Endodermal cell (in vitro differentiated cells): ENCODE measurements at regions not wholly inside any gene's neighbourhood (a gene's known extent, or its start where the extent isn't known, plus 50 kb on each side); places are given as distances from the start of the nearest gene placed in this dataset.
"Not testable (repeated sequence)": the region's sequence is repeated elsewhere in the genome, so short reads cannot be mapped to it uniquely, and the experiment has no call there.

Experiments used
- DNase-seq: peaks from one replicate; pipeline ENCODE4 v3.0.0-alpha.2; 2017
- H3K27ac ChIP-seq: 2 replicates; pipeline ENCODE4 v1.5.1; 2013; ENCODE audit warnings: mild to moderate bottlenecking, low read depth, low read length, moderate library complexity
- H3K27me3 ChIP-seq: 2 replicates; pipeline ENCODE4 v1.6.1; 2013; ENCODE audit warnings: mild to moderate bottlenecking, low read length, moderate library complexity; ENCODE audit not compliant: insufficient read depth, control insufficient read depth, poor library complexity, severe bottlenecking
- H3K36me3 ChIP-seq: 2 replicates; pipeline ENCODE4 v1.7.0; 2013; ENCODE audit warnings: mild to moderate bottlenecking, low read length, moderate library complexity; ENCODE audit not compliant: control insufficient read depth, insufficient read depth
- H3K4me1 ChIP-seq: one replicate; pipeline ENCODE4 v1.7.0; 2013; ENCODE audit warnings: low read length; ENCODE audit not compliant: control insufficient read depth, insufficient read depth
- H3K4me3 ChIP-seq: 2 replicates; pipeline ENCODE4 v1.5.1; 2013; ENCODE audit warnings: mild to moderate bottlenecking, low read length, moderate library complexity
- H3K9ac ChIP-seq: 2 replicates; pipeline ENCODE4 v1.6.1; 2013; ENCODE audit warnings: mild to moderate bottlenecking, low read length, moderate library complexity; ENCODE audit not compliant: poor library complexity, severe bottlenecking; ENCODE audit errors: extremely low read depth
- H3K9me3 ChIP-seq: 2 replicates; pipeline ENCODE4 v1.6.1; 2013; ENCODE audit warnings: mild to moderate bottlenecking, low read length, moderate library complexity; ENCODE audit not compliant: control insufficient read depth
- H3K27ac Mint-ChIP-seq: 2 replicates; pipeline ENCODE4 v1.8.0; 2020; ENCODE audit warnings: mixed read lengths
- H3K27me3 Mint-ChIP-seq: 2 replicates; pipeline ENCODE4 v1.8.0; 2021; ENCODE audit warnings: mild to moderate bottlenecking, mixed read lengths; ENCODE audit not compliant: insufficient read depth
- H3K36me3 Mint-ChIP-seq: 2 replicates; pipeline ENCODE4 v1.8.0; 2020; ENCODE audit warnings: low read depth, mixed read lengths
- H3K4me1 Mint-ChIP-seq: 2 replicates; pipeline ENCODE4 v1.8.0; 2020; ENCODE audit warnings: mixed read lengths
- H3K4me3 Mint-ChIP-seq: 2 replicates; pipeline ENCODE4 v1.8.0; 2020; ENCODE audit warnings: mild to moderate bottlenecking, moderate library complexity, mixed read lengths
- H3K9me3 Mint-ChIP-seq: 2 replicates; pipeline ENCODE4 v1.8.0; 2020; ENCODE audit warnings: mild to moderate bottlenecking, mixed read lengths
- WGBS, 2 experiments: methylation state at CpG; one replicate each; pipeline versions ENCODE4 v1.1.5 to v1.1.7; 2013; ENCODE audit warnings: missing lambda C conversion rate in 2 of 2, mixed read lengths in 1 of 2; ENCODE audit not compliant: insufficient coverage in 1 of 2, insufficient read length in 1 of 2; 5-methylcytosine and 5-hydroxymethylcytosine counted together
- TF ChIP-seq, protein P1 (sequence below): fragments of 200-600 bp; sonication (generic); conservative IDR thresholded peaks from 2 replicates; pipeline ENCODE4 v1.5.0; 2021; ENCODE audit warnings: antibody characterized with exemption, mild to moderate bottlenecking

GRCh38 chr14:23896609-23897153 lies 56.9 kb upstream of the DHRS4 start:
- H3K9me3 Mint-ChIP-seq = peaks cover 68% of the 10 kb centered on the region
- DNase-seq = no peak

GRCh38 chr14:23897291-23897690 lies 56.3 kb upstream of the DHRS4 start:
- not testable (repeated sequence) for H3K4me3 ChIP-seq, H3K27ac Mint-ChIP-seq, H3K9ac ChIP-seq, H3K4me1 ChIP-seq, H3K27me3 Mint-ChIP-seq, H3K4me1 Mint-ChIP-seq, H3K36me3 Mint-ChIP-seq, H3K36me3 ChIP-seq, H3K27ac ChIP-seq, DNase-seq, H3K27me3 ChIP-seq, H3K4me3 Mint-ChIP-seq
- peaks cover 65% of the 10 kb centered on the region for H3K9me3 Mint-ChIP-seq
- H3K9me3 ChIP-seq = peaks cover 18% of the 10 kb centered on the region
- WGBS, 2 experiments = 78 to 87% methylated on average over 1 to 2 of the region's 2 CpGs

More at GRCh38 chr14:23896609-23897153, 56.9 kb upstream of the DHRS4 start:
- Histone ChIP-seq H3K36me3 (no peaks in the 10 kb centered on the region), H3K9ac (no peak overlapping the region), H3K27ac (no peak overlapping the region), H3K27me3 (no peaks in the 10 kb centered on the region), H3K9me3 (peaks cover 18% of the 10 kb centered on the region), H3K4me1 (no peaks in the 10 kb centered on the region), H3K4me3 (no peak overlapping the region)
- H3K27ac Mint-ChIP-seq = no peak overlapping the region
- no peaks in the 10 kb centered on the region for H3K36me3 Mint-ChIP-seq
- H3K4me1 Mint-ChIP-seq = no peaks in the 10 kb centered on the region
- WGBS, 2 experiments = 64 to 86% methylated on average over 4 to 5 of the region's 5 CpGs
- H3K4me3 Mint-ChIP-seq = no peak overlapping the region
- no peaks in the 10 kb centered on the region for H3K27me3 Mint-ChIP-seq
- TF ChIP-seq, protein P1, sequence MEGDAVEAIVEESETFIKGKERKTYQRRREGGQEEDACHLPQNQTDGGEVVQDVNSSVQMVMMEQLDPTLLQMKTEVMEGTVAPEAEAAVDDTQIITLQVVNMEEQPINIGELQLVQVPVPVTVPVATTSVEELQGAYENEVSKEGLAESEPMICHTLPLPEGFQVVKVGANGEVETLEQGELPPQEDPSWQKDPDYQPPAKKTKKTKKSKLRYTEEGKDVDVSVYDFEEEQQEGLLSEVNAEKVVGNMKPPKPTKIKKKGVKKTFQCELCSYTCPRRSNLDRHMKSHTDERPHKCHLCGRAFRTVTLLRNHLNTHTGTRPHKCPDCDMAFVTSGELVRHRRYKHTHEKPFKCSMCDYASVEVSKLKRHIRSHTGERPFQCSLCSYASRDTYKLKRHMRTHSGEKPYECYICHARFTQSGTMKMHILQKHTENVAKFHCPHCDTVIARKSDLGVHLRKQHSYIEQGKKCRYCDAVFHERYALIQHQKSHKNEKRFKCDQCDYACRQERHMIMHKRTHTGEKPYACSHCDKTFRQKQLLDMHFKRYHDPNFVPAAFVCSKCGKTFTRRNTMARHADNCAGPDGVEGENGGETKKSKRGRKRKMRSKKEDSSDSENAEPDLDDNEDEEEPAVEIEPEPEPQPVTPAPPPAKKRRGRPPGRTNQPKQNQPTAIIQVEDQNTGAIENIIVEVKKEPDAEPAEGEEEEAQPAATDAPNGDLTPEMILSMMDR = no peak

DNA sequence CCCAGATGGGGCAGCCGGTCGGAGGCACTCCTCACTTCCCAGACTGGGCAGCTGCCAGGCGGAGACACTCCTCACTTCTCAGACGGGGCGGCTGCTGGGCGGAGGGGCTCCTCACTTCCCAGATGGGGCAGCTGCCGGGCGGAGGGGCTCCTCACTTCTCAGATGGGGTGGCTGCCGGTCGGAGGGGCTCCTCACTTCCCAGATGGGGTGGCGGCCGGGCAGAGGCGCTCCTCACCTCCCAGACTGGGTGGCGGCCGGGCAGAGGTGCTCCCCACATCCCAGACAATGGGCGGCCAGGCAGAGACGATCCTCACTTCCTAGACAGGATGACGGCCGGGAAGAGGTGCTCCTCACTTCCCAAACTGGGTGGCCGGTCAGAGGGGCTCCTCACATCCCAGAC lies 55.2 kb upstream of the DHRS4 start:
- H3K27ac Mint-ChIP-seq, H3K36me3 ChIP-seq, H3K4me3 ChIP-seq, H3K27me3 Mint-ChIP-seq, DNase-seq, H3K4me3 Mint-ChIP-seq, H3K27ac ChIP-seq, H3K4me1 ChIP-seq, H3K9ac ChIP-seq, H3K36me3 Mint-ChIP-seq, H3K4me1 Mint-ChIP-seq, H3K27me3 ChIP-seq: not testable (repeated sequence)
- peaks cover 18% of the 10 kb centered on the region for H3K9me3 ChIP-seq
- peaks cover 59% of the 10 kb centered on the region for H3K9me3 Mint-ChIP-seq
- 89 to 96% methylated on average over 9 to 20 of the region's 20 CpGs for WGBS, 2 experiments

- Histone ChIP-seq H3K36me3 (no peaks in the 10 kb centered on the region), H3K4me3 (no peak overlapping the region), H3K27me3 (peaks cover 6% of the 10 kb centered on the region), H3K4me1 (no peaks in the 10 kb centered on the region), H3K9ac (no peak overlapping the region), H3K27ac (no peak overlapping the region), H3K9me3 (peaks cover 18% of the 10 kb centered on the region)
- 80 to 84% methylated on average over 7 to 8 of the region's 8 CpGs for WGBS, 2 experiments
- TF ChIP-seq, protein P1 = no peak
- no peak for DNase-seq
- H3K27ac Mint-ChIP-seq = no peak overlapping the region
- H3K4me3 Mint-ChIP-seq = no peak overlapping the region
- no peaks in the 10 kb centered on the region for H3K4me1 Mint-ChIP-seq
- H3K9me3 Mint-ChIP-seq = peaks cover 55% of the 10 kb centered on the region
- H3K27me3 Mint-ChIP-seq = peaks cover 2% of the 10 kb centered on the region
- H3K36me3 Mint-ChIP-seq = no peaks in the 10 kb centered on the region
These were observed 53.8 kb upstream of the DHRS4 start for GRCh38 chr14:23899788-23900187.
